Activated T-helper 2 cell treated with anti-CD3 and anti-CD28 coated beads, Interferon-gamma antibody, Interleukin-2, Interleukin-4, amounts not matched to agents 10 μg/mL and 5 μg/mL and 100 μg/mL, durations not matched to agents 14 hours and 24 hours and 36 hours (primary cell): ENCODE measurements at regions not wholly inside any gene's neighbourhood (a gene's known extent, or its start where the extent isn't known, plus 50 kb on each side); places are given as distances from the start of the nearest gene placed in this dataset.
A peak's percentile ranks its signal among the peaks of the same experiment; 100 is the strongest.
"Not testable (repeated sequence)": the region's sequence is repeated elsewhere in the genome, so short reads cannot be mapped to it uniquely, and the experiment has no call there.

ENCODE experiments used
- DNase-seq: peaks from one replicate; pipeline ENCODE4 v3.0.0; 2021; ENCODE audit warnings: low spot score
- H3K27ac Mint-ChIP-seq: one replicate; pipeline ENCODE4 v1.8.0; 2021; ENCODE audit warnings: mixed read lengths
- H3K27me3 Mint-ChIP-seq: one replicate; pipeline ENCODE4 v1.8.0; 2021; ENCODE audit warnings: low read depth, mixed read lengths
- H3K36me3 Mint-ChIP-seq: one replicate; pipeline ENCODE4 v1.8.0; 2021; ENCODE audit warnings: low read depth, mixed read lengths
- H3K4me1 Mint-ChIP-seq: one replicate; pipeline ENCODE4 v1.8.0; 2021; ENCODE audit warnings: low read depth, mixed read lengths
- H3K4me3 Mint-ChIP-seq: one replicate; pipeline ENCODE4 v1.8.0; 2021; ENCODE audit warnings: low read depth, mild to moderate bottlenecking, moderate library complexity, mixed read lengths
- H3K9me3 Mint-ChIP-seq: one replicate; pipeline ENCODE4 v1.8.0; 2021; ENCODE audit warnings: mixed read lengths
- intact Hi-C: fragments of 100-400 bp; cut with micrococcal nuclease; formaldehyde crosslinking; loops from one replicate; pipeline ENCODE4 v1.15.1; 2023

DNA sequence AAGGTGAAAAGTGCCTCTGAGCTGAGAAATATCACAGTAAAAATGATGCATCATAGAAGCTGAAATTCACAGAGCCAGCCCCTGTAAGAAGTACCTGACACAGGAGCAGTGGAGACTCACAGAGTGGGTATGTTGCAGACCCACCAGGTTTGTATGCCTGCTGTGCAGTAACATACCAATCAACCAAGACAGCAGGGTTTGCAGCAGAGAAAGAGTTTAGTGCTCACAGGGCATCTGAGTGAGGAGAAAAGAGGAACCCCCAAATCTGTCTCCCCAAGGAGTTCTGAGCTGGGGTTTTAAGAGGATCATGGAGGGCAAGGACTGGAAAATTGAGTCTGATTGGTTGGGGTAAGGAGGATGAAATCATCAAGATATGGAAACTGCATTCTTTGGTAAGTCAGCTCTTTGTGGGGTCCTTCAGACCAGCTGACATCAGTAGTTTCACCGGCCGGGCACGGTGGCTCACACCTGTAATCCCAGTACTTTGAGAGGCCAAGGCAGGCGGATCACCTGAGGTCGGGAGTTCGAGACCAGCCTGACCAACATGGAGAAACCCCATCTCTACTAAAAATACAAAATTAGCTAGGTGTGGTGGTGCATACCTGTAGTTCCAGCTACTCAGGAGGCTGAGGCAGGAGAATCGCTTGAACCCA, 83.5 kb upstream of the MRI1 start:
- H3K36me3 Mint-ChIP-seq, DNase-seq, H3K4me3 Mint-ChIP-seq, H3K27ac Mint-ChIP-seq, H3K4me1 Mint-ChIP-seq, H3K27me3 Mint-ChIP-seq, intact Hi-C loops: not testable (repeated sequence)
- H3K9me3 Mint-ChIP-seq: peaks cover 28% of the 10 kb centered on the region

DNA sequence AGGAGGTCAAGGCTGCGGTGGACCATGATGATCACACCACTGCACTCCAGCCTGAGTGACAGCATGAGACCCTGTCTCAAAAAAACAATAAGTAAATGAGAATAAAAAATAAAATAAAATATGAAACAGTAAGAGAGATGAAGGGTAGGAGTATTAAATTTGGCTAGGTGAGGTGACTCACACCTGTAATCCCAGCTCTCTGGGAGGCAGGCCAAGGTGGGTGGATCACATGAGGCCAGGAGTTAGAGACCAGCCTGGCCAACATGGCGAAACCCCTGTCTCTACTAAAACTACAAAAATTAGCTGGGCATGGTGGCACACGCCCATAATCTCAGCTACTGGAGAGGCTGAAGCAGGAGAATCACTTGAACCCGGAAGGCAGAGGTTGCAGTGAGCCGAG, 87.4 kb upstream of the MRI1 start:
- DNase-seq, H3K36me3 Mint-ChIP-seq, H3K4me1 Mint-ChIP-seq, H3K27me3 Mint-ChIP-seq, H3K27ac Mint-ChIP-seq, H3K4me3 Mint-ChIP-seq, intact Hi-C loops: not testable (repeated sequence)
- peaks cover 44% of the 10 kb centered on the region for H3K9me3 Mint-ChIP-seq

DNA sequence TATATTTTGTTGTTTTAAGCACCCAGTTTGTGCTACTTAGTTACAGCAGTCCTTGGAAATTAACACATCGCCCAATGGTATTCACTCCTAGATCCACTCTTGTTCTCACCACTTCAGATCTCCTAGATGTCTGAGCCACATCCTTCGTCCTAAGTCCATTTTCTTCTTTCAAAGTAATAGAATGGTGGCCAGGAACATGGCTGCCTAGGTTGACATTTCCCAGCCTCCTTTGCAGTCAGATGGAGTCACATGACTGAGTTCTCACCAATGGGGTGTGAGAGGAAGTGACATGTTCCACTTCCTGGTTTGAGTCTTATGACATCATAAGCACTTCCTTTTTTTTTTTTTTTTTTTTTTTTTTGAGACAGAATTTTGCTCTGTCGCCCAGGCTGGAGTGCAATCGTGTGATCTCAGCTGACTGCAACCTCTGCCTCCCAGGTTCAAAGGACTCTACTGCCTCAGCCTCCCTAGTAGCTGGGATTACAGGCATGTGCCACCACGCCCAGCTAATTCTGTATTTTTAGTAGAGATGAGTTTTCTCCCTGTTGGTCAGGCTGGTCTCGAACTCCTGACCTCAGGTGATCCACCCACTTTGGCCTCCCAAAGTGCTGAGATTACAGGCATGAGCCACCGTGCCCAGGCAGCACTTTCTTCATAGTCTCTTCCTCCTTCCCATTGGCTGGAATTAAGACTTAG, 91.7 kb upstream of the MRI1 start:
- H3K4me1 Mint-ChIP-seq, H3K27me3 Mint-ChIP-seq, intact Hi-C loops, H3K4me3 Mint-ChIP-seq, H3K36me3 Mint-ChIP-seq: not testable (repeated sequence)
- peak; percentile 9 for DNase-seq
- Mint-ChIP-seq H3K9me3 (peaks cover 19% of the 10 kb centered on the region), H3K27ac (peak overlapping the region; percentile 38)

DNA sequence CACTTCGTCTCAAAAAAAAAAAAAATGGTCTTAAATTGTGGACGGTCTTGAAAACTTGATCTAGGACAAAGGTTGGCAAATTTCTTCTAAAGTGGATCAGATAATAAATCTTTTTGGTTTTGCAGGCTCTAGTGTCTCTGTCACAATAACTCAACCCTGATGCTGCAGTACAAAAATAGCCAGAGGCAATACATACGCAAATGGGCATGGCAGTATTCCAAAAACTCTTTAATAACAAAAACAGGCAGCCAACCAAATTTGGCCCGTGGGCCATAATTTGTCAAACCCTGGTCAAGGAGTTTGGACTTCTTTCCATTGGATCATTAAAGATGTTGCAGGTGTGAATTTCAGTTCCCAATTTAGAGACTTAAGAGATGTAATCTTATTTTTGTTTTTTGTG, 93.5 kb upstream of the MRI1 start:
- no peak for DNase-seq
- Mint-ChIP-seq H3K27ac (no peak overlapping the region), H3K4me1 (no peaks in the 10 kb centered on the region), H3K9me3 (peaks cover 16% of the 10 kb centered on the region), H3K4me3 (no peak overlapping the region), H3K36me3 (no peaks in the 10 kb centered on the region), H3K27me3 (no peaks in the 10 kb centered on the region)
- intact Hi-C loops: no loop called here

DNA sequence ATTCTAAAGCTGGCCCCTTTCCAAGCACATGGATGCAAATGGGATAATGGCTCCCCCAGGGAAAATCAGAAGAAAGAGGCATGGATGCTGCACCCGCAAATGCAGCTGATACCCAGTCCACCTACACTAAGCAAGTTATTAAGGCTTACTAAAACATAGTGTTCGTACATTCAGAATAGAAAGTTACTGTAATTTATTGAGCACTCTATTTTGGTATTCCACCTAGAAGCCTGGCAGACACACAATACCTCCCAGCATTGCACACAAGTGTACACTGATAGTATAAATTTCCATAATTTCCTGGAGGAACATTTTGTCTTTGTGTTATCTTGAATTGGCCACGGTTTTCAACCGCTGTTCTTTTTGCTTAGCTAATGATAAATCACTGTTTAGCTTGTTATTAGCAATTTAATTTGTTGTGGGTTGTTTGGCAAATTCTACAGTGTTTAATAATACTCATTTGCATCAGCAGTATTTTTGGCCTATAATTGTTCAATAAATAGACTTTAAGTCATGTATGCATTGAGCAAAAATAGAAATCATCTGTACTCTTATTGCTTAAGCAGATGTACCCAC, 94.5 kb upstream of the MRI1 start:
- Mint-ChIP-seq H3K9me3 (peaks cover 16% of the 10 kb centered on the region), H3K27ac (no peak overlapping the region), H3K36me3 (no peaks in the 10 kb centered on the region), H3K27me3 (no peaks in the 10 kb centered on the region), H3K4me1 (no peaks in the 10 kb centered on the region), H3K4me3 (no peak overlapping the region)
- intact Hi-C loops: no loop called here
- no peak for DNase-seq

DNA sequence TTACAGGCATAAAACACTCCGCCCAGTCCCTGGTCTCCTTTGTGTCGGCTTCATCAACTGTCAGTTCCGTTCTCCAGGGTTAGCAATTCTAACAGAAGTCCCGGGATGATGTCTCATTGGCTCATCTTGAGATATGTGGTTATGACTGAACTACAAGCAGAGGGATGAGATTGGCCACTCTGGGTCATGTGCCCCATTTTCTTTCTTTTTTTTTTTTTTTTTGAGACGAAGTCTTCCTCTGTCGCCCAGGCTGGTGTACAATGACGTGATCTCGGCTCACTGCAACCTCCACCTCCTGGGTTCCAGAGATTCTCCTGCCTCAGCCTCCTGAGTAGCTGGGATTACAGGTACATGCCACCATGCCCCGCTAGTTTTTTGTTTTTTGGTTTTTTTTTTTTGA, 95.4 kb upstream of the MRI1 start:
- intact Hi-C loops: no loop called here
- Mint-ChIP-seq H3K4me1 (no peaks in the 10 kb centered on the region), H3K36me3 (no peaks in the 10 kb centered on the region), H3K27me3 (no peaks in the 10 kb centered on the region), H3K9me3 (peaks cover 11% of the 10 kb centered on the region), H3K27ac (no peak overlapping the region), H3K4me3 (no peak overlapping the region)
- no peak for DNase-seq

DNA sequence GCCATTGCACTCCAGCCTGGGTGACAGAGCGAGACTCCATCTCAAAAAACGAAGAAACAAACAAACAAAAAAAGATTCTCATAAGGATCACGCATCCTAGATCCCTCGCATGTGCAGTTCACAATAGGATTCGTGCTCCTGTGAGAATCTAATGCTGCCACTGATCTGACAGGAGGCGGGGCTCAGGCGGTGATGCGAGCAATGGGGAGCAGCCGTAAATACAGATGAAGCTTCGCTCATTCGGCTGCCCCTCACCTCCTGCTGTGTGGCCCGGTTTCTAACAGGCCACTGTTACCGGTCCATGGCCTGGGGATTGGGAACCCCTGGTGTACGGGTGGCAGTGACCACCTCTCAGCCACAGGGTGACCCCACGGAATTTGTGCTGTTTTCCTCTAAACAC, 98.2 kb upstream of the MRI1 start:
- Mint-ChIP-seq H3K4me3 (no peak overlapping the region), H3K36me3 (no peaks in the 10 kb centered on the region), H3K27me3 (no peaks in the 10 kb centered on the region), H3K9me3 (no peaks in the 10 kb centered on the region), H3K27ac (no peak overlapping the region), H3K4me1 (no peaks in the 10 kb centered on the region)
- DNase-seq: no peak
- intact Hi-C loops: no loop called here

DNA sequence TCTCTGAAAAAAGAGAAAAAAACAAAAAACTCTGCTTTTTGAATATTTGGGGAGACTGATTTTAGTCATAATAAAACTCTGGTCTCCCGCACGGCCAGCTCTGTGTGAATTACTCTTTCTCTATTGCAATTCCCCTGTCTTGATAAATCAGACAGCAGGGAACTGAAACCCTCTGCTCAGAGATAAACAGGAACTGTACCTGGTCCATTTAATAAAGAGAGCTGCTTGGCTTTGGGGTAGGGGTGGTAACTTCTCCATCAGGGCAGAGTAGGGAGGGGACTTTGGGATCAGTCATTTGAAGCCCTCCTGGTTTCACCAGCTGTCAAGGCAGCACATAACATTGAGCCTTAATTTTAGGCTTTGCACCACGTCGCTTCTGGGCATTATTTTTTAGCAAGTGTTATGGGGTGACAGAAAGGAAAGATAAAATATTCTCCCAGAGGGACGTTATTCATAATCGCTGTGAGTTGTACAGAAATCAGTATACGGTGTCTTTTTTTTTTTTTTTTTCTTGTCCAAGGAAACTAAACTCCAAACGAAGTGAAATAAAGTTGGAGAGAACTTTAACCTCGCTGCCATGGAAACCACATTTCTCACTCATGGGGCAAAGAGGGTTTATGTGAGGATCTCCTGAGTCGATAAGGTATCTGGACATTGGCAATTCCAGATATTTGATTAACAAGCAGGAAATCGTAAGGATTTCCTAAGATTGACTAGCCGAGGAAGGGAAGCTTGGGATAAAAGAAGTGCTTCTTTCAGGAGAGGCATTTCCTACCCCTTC, 99.0 kb upstream of the MRI1 start:
- no peaks in the 10 kb centered on the region for H3K36me3 Mint-ChIP-seq
- intact Hi-C loops: no loop called here
- H3K4me1 Mint-ChIP-seq: no peaks in the 10 kb centered on the region
- no peaks in the 10 kb centered on the region for H3K27me3 Mint-ChIP-seq
- H3K27ac Mint-ChIP-seq: no peak overlapping the region
- no peak for DNase-seq
- no peaks in the 10 kb centered on the region for H3K9me3 Mint-ChIP-seq
- H3K4me3 Mint-ChIP-seq: no peak overlapping the region

DNA sequence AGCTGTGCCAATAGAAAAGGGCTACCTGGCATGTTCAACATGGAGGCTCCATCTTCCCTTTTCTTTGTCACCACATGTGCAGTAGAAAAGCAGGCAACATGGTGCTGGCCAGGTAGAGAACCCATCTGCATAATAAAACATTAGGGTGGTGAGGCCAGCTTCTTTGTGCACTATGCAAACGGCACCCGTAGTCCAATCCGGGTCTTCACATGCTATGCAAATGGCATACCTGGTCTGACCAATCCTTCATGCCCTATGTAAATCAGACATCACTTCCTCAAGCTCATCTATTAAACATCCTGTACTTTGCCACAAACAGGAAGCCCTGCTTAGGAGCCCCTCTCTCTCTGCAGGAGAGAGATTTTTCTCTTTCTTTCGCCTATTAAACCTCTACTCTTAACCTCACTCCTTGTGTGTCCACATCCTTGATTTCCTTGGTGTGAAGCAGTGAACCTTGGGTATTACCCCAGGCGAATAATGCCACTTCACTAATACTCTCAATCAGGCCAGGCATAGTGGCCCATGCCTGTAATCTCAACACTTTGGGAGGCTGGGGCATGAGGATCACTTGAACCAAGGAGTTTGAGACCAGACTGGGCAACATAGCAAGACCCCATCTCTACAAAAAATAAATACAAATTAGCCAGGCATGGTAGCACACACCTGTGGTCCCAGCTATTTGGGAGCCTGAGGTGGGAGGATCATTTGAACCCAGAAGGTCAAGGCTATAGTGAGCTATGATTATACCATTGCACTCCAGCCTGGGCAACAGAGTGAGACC, 111.3 kb upstream of the MRI1 start:
- H3K4me1 Mint-ChIP-seq: no peaks in the 10 kb centered on the region
- no peak overlapping the region for H3K4me3 Mint-ChIP-seq
- H3K36me3 Mint-ChIP-seq: no peaks in the 10 kb centered on the region
- no peak overlapping the region for H3K27ac Mint-ChIP-seq
- H3K27me3 Mint-ChIP-seq: no peaks in the 10 kb centered on the region
- no peaks in the 10 kb centered on the region for H3K9me3 Mint-ChIP-seq
- no peak for DNase-seq
- intact Hi-C loops: no loop called here

DNA sequence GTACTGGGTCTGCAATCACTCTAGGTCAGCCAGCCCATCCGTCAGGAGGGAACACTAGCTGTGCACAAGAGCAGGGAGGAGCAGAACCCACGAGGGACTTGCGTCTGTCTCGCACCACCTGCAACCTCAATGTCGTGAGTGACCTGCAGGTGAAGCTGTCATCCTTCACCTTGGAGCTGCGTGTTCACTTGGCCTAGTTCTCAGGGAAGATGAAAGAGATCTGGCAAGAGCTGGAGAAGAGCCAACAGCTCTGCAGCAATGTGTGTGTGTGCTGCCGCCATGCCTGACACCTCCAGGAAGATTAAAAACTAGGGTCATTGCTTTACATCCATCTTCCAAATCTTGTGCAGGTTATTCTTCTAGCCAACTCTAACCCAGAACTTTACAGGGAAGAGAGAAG, 117.6 kb upstream of the MRI1 start:
- intact Hi-C loops: no loop called here
- no peaks in the 10 kb centered on the region for H3K27me3 Mint-ChIP-seq
- no peaks in the 10 kb centered on the region for H3K36me3 Mint-ChIP-seq
- no peaks in the 10 kb centered on the region for H3K4me1 Mint-ChIP-seq
- H3K9me3 Mint-ChIP-seq: no peaks in the 10 kb centered on the region
- H3K27ac Mint-ChIP-seq: no peak overlapping the region
- no peak overlapping the region for H3K4me3 Mint-ChIP-seq
- no peak for DNase-seq

DNA sequence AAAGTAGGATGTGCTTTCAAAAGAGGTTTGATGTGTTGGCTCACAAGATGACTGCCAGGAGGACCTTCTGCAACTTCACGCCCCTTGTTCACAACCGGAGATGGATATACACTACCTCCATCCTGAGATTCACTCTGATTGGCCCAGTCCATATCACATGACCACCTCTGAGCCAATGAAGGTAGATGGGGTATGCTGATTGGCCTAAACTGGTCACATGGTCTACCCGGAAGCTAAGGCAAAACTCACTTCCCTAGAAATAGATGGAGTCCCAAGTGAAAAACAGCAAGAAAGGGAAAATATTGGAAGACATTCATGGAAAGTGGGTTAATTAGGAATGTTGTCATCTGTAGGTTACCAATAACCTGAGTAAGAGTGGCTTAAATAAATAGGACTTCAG, 119.7 kb upstream of the MRI1 start:
- intact Hi-C loops: no loop called here
- Mint-ChIP-seq H3K9me3 (no peaks in the 10 kb centered on the region), H3K36me3 (no peaks in the 10 kb centered on the region), H3K4me3 (no peak overlapping the region), H3K27me3 (no peaks in the 10 kb centered on the region), H3K27ac (no peak overlapping the region), H3K4me1 (no peaks in the 10 kb centered on the region)
- DNase-seq: no peak

DNA sequence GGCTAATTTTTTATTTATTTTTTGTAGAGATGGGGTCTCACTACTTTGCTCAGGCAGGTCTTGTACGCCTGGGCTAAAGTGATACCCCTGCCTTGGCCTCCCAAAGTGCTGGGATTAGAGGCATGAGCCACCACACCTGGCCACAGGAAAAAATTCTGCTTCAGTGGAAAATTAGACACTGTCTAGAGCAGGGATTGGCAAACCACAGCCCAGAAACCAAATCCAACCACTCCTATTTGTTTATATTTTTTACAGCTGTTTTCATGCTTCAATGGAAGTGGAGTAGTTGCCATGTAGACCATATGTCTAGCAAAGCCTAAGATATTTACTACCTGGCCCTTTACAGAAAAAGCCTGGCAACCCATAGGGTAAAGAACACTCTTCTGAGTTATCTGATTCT, 123.7 kb upstream of the MRI1 start:
- intact Hi-C loops: no loop called here
- no peaks in the 10 kb centered on the region for H3K4me1 Mint-ChIP-seq
- H3K36me3 Mint-ChIP-seq: no peaks in the 10 kb centered on the region
- H3K27me3 Mint-ChIP-seq: no peaks in the 10 kb centered on the region
- H3K27ac Mint-ChIP-seq: no peak overlapping the region
- no peak for DNase-seq
- no peaks in the 10 kb centered on the region for H3K9me3 Mint-ChIP-seq
- no peak overlapping the region for H3K4me3 Mint-ChIP-seq
